ENCODE measurements at regions not wholly inside any gene's neighbourhood (a gene's known extent, or its start where the extent isn't known, plus 50 kb on each side); places are given as distances from the start of the nearest gene placed in this dataset.

DNA sequence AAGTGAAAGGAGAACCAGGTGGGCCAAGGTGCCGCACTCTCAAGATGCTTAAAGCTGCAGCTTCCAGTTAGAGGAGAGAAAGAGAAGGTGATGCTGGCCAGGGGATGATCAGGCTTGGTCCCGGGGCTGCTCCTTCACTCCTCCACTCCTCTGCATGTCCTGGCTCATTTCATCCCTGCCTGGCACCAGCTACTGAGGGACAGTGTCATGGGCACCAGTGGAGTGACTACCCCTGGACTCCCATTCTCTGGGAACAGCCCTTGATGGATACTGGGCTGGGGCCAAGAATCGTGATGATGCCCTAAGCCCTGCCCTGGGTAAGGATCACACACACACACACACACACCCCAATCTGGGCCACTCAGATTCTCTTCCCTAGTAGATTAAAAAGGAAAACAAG lies 243.7 kb downstream of the UACA start:
- TF ChIP-seq, protein P1, sequence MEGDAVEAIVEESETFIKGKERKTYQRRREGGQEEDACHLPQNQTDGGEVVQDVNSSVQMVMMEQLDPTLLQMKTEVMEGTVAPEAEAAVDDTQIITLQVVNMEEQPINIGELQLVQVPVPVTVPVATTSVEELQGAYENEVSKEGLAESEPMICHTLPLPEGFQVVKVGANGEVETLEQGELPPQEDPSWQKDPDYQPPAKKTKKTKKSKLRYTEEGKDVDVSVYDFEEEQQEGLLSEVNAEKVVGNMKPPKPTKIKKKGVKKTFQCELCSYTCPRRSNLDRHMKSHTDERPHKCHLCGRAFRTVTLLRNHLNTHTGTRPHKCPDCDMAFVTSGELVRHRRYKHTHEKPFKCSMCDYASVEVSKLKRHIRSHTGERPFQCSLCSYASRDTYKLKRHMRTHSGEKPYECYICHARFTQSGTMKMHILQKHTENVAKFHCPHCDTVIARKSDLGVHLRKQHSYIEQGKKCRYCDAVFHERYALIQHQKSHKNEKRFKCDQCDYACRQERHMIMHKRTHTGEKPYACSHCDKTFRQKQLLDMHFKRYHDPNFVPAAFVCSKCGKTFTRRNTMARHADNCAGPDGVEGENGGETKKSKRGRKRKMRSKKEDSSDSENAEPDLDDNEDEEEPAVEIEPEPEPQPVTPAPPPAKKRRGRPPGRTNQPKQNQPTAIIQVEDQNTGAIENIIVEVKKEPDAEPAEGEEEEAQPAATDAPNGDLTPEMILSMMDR (IDR thresholded peaks at IDR 0.05) = no peak

DNA sequence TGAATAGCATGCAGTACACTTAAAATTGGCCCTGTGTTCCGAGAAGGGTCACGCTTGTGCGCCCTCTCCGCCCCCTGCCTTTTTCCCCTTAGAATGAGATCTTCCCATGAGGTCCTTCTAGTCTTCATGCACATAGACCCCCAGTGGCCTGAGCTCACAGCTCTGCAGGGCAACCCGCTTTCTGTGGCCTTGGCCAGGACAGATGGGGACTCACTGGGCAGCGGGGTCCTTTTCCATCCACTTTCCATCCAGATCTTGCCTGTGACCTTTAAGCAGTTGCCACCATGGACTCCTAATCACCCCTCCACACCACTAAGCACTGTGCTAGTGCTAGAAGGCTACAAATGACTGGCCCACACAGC lies 244.4 kb downstream of the UACA start:
- TF ChIP-seq, protein P1 (IDR thresholded peaks at IDR 0.05) = no peak

DNA sequence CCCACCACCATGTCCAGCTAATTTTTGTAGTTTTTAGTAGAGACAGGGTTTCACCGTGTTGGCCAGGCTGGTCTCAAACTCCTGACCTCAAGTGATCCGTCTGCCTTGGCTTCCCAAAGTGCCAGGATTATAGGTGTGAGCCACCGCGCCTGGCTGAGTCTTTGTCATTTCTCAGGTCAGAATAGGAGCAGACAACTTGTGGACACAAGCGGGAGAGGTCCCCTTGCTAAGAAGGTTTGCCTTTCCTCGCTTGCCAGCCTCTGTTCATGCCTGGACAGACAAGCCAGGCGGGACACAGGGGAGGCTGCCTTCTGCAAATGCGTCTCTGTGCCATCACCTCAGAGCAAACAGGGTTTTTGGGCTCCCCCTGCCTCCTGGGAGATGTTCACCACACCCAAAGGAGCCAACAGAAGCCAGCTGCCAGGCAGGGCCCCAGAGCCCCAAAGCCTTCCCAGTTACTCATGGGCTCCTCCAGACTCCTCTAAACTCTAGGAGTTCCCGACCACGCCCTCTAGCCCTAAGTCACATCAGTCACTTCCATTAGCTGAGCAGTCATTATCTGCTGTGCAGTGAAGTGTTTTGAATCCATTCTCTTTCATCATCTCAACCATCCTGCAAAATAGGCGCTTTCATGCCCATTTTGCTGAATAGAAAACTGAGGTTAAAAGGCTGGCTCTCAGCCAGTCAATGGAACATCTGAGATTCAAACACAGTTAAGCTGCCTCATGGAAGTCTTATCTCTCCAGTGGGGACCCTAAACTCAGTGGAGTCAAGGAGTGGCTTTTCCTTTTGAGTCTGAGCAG lies 245.0 kb downstream of the UACA start:
- TF ChIP-seq, protein P1 (IDR thresholded peaks at IDR 0.05) = no peak

DNA sequence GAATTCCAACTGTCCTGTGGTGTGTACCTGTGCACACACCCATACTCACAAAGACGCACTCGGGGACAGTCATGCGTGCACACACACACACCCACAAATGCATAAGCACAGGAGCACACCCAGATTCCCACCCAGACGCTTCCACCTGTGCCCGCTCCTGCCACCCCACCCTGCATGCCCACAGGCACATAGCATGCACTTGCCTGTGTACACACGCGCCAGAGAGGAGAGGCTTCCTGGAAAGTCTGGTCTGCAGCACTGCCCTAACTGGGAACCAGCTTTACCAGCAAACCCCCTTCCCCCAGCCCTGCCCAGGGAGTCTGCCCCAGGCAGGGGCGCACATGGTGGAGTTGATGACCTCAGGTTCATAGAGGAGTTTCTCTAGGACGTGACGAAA lies 246.2 kb downstream of the UACA start:
- TF ChIP-seq, protein P1 (IDR thresholded peaks at IDR 0.05) = no peak

DNA sequence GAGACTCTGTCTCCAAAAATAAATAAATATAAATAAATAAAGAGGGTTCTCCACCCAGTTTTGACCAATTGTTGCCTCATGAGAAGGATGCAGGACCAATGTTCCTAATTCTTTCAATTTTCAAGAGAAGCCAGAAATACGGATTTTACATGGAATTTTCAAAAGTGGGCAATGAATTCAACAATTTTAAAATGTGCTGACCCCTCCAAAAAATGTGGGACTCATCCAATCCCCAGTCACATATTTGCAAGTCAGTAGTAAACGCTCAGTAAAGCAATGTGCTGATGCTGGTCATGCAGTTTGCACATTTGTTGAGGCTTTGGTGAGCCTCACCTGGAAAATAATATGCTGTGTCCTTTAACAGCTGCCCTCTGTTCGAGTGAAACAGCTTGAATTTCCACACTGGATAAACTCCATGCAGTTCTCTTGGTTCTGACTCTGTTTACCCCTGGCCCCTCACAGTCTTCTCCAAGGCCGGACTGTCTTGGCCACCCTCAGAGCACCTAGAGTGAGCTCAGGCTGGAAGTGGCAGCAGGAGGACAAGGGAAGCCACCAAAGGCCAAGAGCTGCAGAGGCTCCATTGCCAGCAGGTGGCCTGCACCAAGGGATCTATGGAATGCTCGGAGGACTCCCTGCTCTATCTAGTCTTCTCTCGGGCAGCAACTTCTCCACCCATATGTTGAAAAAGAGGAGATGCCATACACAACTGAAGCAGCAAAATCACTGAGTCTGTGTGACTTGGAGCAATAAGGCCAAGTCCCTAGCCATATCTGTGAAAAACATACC lies 246.8 kb downstream of the UACA start:
- TF ChIP-seq, protein P1 (IDR thresholded peaks at IDR 0.05) = no peak

DNA sequence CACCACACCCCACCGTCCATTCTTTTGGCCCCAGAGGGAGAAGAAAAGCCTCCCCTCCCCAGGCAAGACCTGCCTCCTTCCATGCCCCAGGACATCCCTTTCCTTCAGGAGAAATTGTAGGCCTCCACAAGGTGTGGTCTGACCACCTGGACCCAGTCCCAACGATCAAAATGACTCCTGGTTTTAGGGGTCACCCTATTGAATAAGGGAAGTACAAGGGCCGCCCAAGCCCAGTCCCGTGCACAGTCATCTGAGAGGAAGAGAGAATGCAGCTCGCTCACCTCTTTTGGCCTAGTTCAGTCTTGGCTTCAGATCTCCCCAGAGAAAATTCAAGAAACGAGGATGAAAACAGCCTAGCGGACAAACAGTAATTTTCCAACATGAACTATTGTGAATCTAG lies 249.1 kb downstream of the UACA start:
- TF ChIP-seq, protein P1 (IDR thresholded peaks at IDR 0.05) = no peak

DNA sequence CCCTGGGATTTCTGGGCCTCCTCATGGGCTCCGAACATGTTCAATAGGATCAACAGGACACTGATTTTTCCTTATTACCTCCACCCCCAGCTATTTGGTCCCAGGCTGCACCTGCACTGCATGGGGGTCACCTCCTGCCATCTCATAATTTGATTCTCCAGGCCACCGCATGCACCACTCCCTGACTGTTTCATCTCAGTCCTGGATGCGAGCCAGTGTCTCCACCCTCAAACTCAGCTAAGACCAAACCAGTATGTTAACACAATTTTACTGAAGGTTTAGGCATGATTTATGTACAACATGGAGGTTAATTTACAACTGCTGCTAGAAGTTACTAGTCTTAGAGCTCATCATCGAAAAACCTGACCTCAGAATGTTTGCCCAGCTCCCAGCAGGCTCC lies 249.5 kb downstream of the UACA start:
- TF ChIP-seq, protein P1 (IDR thresholded peaks at IDR 0.05) = no peak

All from LNCAP (cell line).